ENCODE measurements at regions not wholly inside any gene's neighbourhood (a gene's known extent, or its start where the extent isn't known, plus 50 kb on each side); places are given as distances from the start of the nearest gene placed in this dataset.
"Not testable (repeated sequence)": the region's sequence is repeated elsewhere in the genome, so short reads cannot be mapped to it uniquely, and the experiment has no call there.

- no peak overlapping the region for H3K27ac ChIP-seq (ENCODE audit: low read depth, low read length)
- 62 to 73% (median 63%) methylated on average over 7 of the region's 7 CpGs for WGBS, 3 donors
Observed at GRCh38 chr2:41267929-41268659, 779.7 kb upstream of the PKDCC start.

GRCh38 chr2:41283079-41283775 lies 764.6 kb upstream of the PKDCC start:
- H3K27ac ChIP-seq (ENCODE audit: low read depth, low read length): no peak overlapping the region
- WGBS, 3 donors: 65 to 81% (median 72%) methylated on average over 4 of the region's 4 CpGs

- no peak overlapping the region for H3K27ac ChIP-seq (ENCODE audit: low read depth, low read length)
- 77 to 100% (median 98%) methylated on average over 1 of the region's 1 CpG for WGBS, 3 donors
Observed at GRCh38 chr2:41293491-41293890, 754.3 kb upstream of the PKDCC start.

- no peak overlapping the region for H3K27ac ChIP-seq (ENCODE audit: low read depth, low read length)
- WGBS, 3 donors: 46 to 84% (median 77%) methylated on average over 3 of the region's 3 CpGs
Observed at GRCh38 chr2:41294331-41294730, 753.5 kb upstream of the PKDCC start.

GRCh38 chr2:41313082-41313481 lies 734.7 kb upstream of the PKDCC start:
- no peak overlapping the region for H3K27ac ChIP-seq (ENCODE audit: low read depth, low read length)
- 23 to 36% (median 34%) methylated on average over 1 of the region's 1 CpG for WGBS, 3 donors

- WGBS, 3 donors: 20 to 65% (median 43%) methylated on average over 3 of the region's 3 CpGs
- no peak overlapping the region for H3K27ac ChIP-seq (ENCODE audit: low read depth, low read length)
Observed at GRCh38 chr2:41314511-41315070, 733.2 kb upstream of the PKDCC start.

GRCh38 chr2:41319437-41319836 lies 728.4 kb upstream of the PKDCC start:
- WGBS, 3 donors: 70 to 89% (median 84%) methylated on average over 6 of the region's 6 CpGs
- H3K27ac ChIP-seq (ENCODE audit: low read depth, low read length): no peak overlapping the region

- H3K27ac ChIP-seq (ENCODE audit: low read depth, low read length): no peak overlapping the region
- WGBS, 3 donors: 51 to 74% (median 71%) methylated on average over 5 of the region's 5 CpGs
Observed at GRCh38 chr2:41320491-41320890, 727.3 kb upstream of the PKDCC start.

GRCh38 chr2:41321351-41321750 lies 726.5 kb upstream of the PKDCC start:
- H3K27ac ChIP-seq (ENCODE audit: low read depth, low read length): no peak overlapping the region

GRCh38 chr2:41326851-41327250 lies 721.0 kb upstream of the PKDCC start:
- 39 to 72% (median 48%) methylated on average over 2 of the region's 2 CpGs for WGBS, 3 donors
- H3K27ac ChIP-seq (ENCODE audit: low read depth, low read length): no peak overlapping the region

GRCh38 chr2:41329040-41329439 lies 718.8 kb upstream of the PKDCC start:
- no peak overlapping the region for H3K27ac ChIP-seq (ENCODE audit: low read depth, low read length)
- 59 to 94% (median 64%) methylated on average over 3 of the region's 3 CpGs for WGBS, 3 donors

GRCh38 chr2:41334159-41334558 lies 713.7 kb upstream of the PKDCC start:
- WGBS, 3 donors: 83 to 89% (median 89%) methylated on average over 2 of the region's 2 CpGs
- H3K27ac ChIP-seq (ENCODE audit: low read depth, low read length): no peak overlapping the region

- H3K27ac ChIP-seq (ENCODE audit: low read depth, low read length): not testable (repeated sequence)
- 93 to 99% (median 97%) methylated on average over 13 to 31 of the region's 31 CpGs for WGBS, 3 donors
Observed at GRCh38 chr2:41335573-41335972, 712.2 kb upstream of the PKDCC start.

GRCh38 chr2:41337956-41338355 lies 709.9 kb upstream of the PKDCC start:
- WGBS, 3 donors: 27 to 60% (median 55%) methylated on average over 3 to 4 of the region's 4 CpGs
- H3K27ac ChIP-seq (ENCODE audit: low read depth, low read length): no peak overlapping the region

GRCh38 chr2:41344529-41344928 lies 703.3 kb upstream of the PKDCC start:
- H3K27ac ChIP-seq (ENCODE audit: low read depth, low read length): no peak overlapping the region

GRCh38 chr2:41353060-41353459 lies 694.8 kb upstream of the PKDCC start:
- H3K27ac ChIP-seq (ENCODE audit: low read depth, low read length): no peak overlapping the region
- 81 to 88% (median 82%) methylated on average over 3 of the region's 3 CpGs for WGBS, 3 donors

GRCh38 chr2:41355794-41356193 lies 692.0 kb upstream of the PKDCC start:
- 83 to 88% (median 88%) methylated on average over 2 of the region's 2 CpGs for WGBS, 3 donors

GRCh38 chr2:41364842-41365241 lies 683.0 kb upstream of the PKDCC start:
- 84 to 90% (median 90%) methylated on average over 2 of the region's 2 CpGs for WGBS, 3 donors
- H3K27ac ChIP-seq (ENCODE audit: low read depth, low read length): no peak overlapping the region

More at GRCh38 chr2:41355794-41356193, 692.0 kb upstream of the PKDCC start:
- H3K27ac ChIP-seq (ENCODE audit: low read depth, low read length): no peak overlapping the region

GRCh38 chr2:41375901-41376300 lies 671.9 kb upstream of the PKDCC start:
- H3K27ac ChIP-seq (ENCODE audit: low read depth, low read length): no peak overlapping the region

GRCh38 chr2:41377837-41378236 lies 670.0 kb upstream of the PKDCC start:
- H3K27ac ChIP-seq (ENCODE audit: low read depth, low read length): no peak overlapping the region
- WGBS, 3 donors: 72 to 92% (median 89%) methylated on average over 4 of the region's 4 CpGs

All from adipose tissue (tissue), 3 donors.